Ovary (tissue), 3 donors: ENCODE measurements at regions not wholly inside any gene's neighbourhood (a gene's known extent, or its start where the extent isn't known, plus 50 kb on each side); places are given as distances from the start of the nearest gene placed in this dataset.

Experiments
- CTCF ChIP-seq, 3 donors: fragments of 450-650 bp in 2 of 3; fragments of 200-600 bp in 1 of 3; IDR thresholded peaks; one replicate each; pipeline versions ENCODE4 v1.5.1 to v1.8.0; 2016 to 2022; ENCODE audit warnings: antibody characterized with exemption in 3 of 3, mild to moderate bottlenecking in 1 of 3
- EP300 ChIP-seq: sonication (generic); formaldehyde crosslinking; IDR thresholded peaks from one replicate; pipeline ENCODE4 v1.6.1; 2017; ENCODE audit warnings: antibody characterized with exemption
- POLR2A ChIP-seq: fragments of 450-650 bp; IDR thresholded peaks from one replicate; pipeline ENCODE4 v1.6.1; 2017; ENCODE audit warnings: antibody characterized with exemption, mild to moderate bottlenecking, moderate library complexity
- donor health status: DM: no; HTN: no; CAD: no.

GRCh38 chr3:81823086-81823485, 61.6 kb upstream of the GBE1 start:
- TF ChIP-seq CTCF (IDR thresholded peaks at IDR 0.05) = no peak
- no peak for TF ChIP-seq POLR2A
- no peak for TF ChIP-seq EP300
